Inflammatory macrophage treated with lipopolysaccharide for 1 hour (primary cell): ENCODE measurements at regions not wholly inside any gene's neighbourhood (a gene's known extent, or its start where the extent isn't known, plus 50 kb on each side); places are given as distances from the start of the nearest gene placed in this dataset.

Source experiments
- DNase-seq, 2 donors: peaks; one replicate each; pipeline ENCODE4 v3.0.0-alpha.2; 2020 to 2022

DNA sequence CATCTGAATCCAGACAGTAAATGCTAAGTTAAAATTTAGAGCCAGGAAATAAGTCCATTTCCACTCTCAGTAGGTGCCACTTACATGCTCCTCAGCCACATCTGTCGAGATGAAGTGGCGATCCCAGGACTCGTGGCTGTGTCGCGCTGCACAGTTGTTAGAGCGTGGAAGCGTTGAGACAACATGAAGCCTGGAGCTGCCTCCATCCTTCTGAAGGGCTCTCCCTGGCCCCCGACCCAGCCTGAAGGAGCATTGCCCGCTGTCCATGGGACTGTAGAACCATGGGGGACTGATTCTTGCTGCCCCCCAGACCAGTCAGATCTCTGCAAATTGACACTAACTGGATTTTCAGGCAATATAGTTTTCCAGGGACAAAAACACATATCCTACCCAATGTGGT, 58.9 kb downstream of the IRX1 start:
- DNase-seq: no peak

- DNase-seq: no peak
Observed at GRCh38 chr5:3656803-3657202, 61.2 kb downstream of the IRX1 start.

DNA sequence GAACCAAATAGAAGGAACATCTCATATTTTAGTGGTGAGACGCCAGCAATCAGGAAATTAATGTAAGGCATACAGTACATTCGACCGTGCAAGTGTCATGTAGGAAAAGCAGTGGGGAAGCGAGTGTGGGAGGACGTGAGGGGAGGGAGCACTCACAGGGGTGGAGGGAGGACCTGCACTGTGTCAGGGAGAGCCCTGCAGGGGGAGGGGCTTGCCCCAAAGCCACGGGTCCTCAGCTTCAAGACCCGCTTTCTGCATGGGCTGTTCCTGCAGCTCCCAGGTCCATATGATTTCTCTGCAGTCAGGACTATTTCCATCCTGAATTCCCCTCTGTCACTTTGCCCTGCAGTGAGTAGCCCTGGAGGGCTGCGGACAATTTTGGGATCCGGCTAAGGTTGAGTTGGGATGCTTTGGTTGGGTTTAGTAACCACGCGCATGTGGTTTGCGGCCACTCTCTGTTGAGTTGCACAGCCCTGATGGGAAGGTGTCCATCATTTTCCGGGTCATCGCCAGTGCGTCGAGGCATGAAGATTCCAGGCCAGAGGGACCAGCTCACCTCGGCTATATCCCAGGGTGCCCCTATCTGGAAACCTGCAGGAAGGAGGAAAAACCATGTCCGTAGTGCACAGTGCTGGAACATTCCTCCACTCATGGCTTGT, 61.9 kb downstream of the IRX1 start:
- DNase-seq: no peak

DNA sequence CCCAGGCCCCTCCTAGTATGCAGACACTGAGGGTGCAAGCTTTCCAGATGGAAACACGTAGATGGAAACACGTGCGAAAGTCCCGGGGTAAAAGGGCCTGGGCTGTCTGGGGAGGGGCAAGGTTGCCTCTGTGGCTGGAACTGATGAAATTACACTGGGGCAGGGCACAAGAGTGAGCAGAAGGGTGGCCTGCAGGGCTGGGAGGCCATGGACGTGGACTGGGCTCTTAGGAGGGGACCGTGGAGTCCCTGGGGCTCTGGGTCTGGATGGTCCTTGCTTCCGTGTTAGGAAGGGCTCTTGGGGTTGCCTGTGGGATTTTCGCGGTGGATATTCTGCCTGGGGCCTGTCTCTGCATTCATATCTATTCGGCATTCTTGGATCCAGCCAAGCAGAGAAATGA, 63.3 kb downstream of the IRX1 start:
- DNase-seq: no peak

DNA sequence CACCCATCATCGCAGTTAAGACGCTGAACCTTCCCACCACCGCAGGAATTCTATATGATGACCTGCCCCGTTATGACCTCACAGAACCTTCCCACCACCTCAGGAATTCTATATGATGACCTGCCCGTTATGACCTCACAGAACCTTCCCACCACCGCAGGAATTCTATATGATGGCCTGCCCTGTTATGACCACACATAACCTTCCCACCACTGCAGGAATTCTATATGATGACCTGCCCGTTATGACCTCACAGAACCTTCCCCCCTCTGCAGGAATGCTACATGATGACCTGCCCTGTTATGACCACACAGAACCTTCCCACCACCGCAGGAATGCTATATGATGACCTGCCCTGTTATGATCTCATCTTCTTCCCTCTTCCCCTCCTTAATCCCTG, 64.3 kb downstream of the IRX1 start:
- DNase-seq: no peak

DNA sequence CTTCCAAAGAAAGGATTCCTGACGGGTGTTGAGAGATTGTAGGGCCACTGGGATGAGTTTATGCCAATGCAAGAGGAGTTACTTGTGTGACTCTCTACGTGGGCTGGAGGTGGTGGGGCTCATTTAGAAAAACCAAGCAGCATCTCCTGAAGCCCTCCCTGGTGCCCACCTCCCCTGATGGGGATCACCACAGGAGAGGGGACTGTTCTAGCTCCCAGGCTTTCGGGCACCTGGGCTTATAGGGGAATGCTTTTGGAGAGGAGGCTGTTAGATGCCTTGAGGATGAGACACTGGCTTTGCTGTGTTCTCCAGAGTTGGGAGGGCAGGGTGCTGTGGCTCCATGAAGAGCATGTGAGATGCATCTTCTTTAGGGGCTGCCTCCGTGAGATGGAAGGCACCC, 65.0 kb downstream of the IRX1 start:
- no peak for DNase-seq

- DNase-seq: no peak
Observed at GRCh38 chr5:3661755-3662296, 66.2 kb downstream of the IRX1 start.

DNA sequence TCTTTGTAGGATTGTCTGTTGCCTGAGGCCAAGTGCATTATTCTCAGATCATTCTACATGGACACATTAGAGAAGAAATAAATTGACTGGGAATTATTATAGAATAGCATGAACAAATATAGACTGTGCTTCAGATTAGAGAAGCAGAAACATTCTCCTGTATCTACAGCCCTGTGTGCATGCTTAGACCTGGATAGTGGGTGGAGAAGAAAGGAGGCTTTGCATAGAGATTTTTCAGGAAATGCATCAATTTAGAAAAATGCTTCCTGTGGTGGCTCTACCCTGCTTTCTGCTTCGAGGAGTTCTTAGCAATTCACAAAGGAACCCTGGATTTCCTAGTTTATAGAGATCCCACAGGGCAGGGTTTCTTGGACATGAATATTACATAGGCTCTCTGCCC, 66.7 kb downstream of the IRX1 start:
- no peak for DNase-seq

GRCh38 chr5:3671337-3671736, 75.7 kb downstream of the IRX1 start:
- no peak for DNase-seq

GRCh38 chr5:3678801-3679200, 83.2 kb downstream of the IRX1 start:
- no peak for DNase-seq

GRCh38 chr5:3680821-3681220, 85.2 kb downstream of the IRX1 start:
- no peak for DNase-seq

DNA sequence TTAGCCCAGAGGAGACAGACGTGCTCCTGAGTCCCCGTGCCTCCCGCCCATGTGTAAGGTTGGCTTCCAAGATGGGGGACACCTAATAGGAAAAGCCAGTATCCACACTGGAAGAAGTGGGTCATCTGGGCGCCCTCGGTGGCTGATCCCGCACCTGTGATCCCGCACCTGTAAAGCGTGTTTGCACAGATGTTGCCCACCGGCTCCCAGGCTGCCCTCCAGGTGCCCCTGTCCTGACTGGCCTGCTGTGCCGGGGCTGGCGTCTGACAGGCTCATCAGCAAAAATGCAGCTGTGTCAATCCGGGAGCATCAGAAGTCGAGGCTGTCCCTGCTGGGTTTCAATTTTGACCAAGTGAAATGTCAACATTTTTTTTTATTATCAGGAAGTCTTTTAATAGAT, 88.5 kb downstream of the IRX1 start:
- DNase-seq: no peak

- no peak for DNase-seq
Observed at GRCh38 chr5:3684771-3685354, 89.2 kb downstream of the IRX1 start.

- DNase-seq: no peak
Observed at GRCh38 chr5:3694819-3695218, 99.2 kb downstream of the IRX1 start.

- DNase-seq: no peak
Observed at GRCh38 chr5:3695818-3696217, 100.2 kb downstream of the IRX1 start.

- DNase-seq: no peak
Observed at GRCh38 chr5:3698412-3698811, 102.8 kb downstream of the IRX1 start.

- DNase-seq: no peak
Observed at GRCh38 chr5:3701694-3702093, 106.1 kb downstream of the IRX1 start.

GRCh38 chr5:3704661-3705060, 109.0 kb downstream of the IRX1 start:
- no peak for DNase-seq

GRCh38 chr5:3709068-3709716, 113.6 kb downstream of the IRX1 start:
- DNase-seq: no peak

GRCh38 chr5:3709717-3710348, 114.2 kb downstream of the IRX1 start:
- DNase-seq: no peak

DNA sequence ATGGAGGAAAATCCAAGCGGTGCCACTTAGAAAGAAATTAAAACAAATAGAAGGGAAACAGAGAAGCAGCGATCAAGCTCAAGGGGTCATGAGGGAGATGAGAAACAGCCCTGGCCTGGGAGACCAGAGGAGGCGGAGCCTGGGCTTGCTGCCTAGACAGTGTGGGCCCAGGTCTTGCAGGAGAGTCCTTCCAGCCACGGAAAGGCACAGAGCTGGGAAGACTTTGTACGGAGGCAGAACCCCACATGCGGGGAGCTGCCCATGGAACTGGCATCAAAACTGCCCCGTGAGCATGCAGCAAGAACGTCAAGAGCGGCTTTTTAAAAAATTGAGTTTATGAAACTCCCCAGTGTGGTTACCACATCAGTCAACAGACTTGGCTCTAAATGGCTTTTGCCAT, 119.4 kb downstream of the IRX1 start:
- DNase-seq: no peak

- no peak for DNase-seq
Observed at GRCh38 chr5:3729631-3730030, 134.0 kb downstream of the IRX1 start.

GRCh38 chr5:3734632-3735031, 139.0 kb downstream of the IRX1 start:
- DNase-seq: no peak

DNA sequence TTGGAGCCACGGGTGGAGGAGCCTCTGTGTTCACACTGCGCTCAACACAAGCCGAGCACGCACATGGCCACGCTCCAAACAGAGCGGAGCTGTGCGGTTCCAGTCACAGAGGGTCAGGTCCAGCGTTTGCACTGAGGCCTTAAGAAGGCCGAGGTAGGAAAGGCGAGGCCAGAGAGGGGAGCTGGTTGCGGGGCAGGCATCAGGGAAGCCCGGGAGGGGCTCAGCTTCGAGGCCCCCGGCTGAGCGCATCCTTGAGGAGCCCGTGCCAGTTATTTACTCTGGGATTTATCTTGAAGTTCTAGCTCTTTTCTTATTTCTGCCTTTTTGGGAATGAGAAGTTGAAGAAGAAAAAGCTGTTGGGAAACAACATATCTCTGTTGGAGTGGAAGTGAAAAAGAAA, 140.8 kb downstream of the IRX1 start:
- DNase-seq: no peak
